ENCODE measurements at regions not wholly inside any gene's neighbourhood (a gene's known extent, or its start where the extent isn't known, plus 50 kb on each side); places are given as distances from the start of the nearest gene placed in this dataset.

GRCh38 chr10:118501171-118501570 lies 94.3 kb downstream of the PRLHR start:
- DNase-seq (ENCODE audit: low read depth in 2 of 2), result no peak

- DNase-seq (ENCODE audit: low read depth in 2 of 2), result no peak
These were observed 94.9 kb downstream of the PRLHR start for GRCh38 chr10:118500477-118501104.

- DNase-seq (ENCODE audit: low read depth in 2 of 2), result no peak
These were observed 96.3 kb downstream of the PRLHR start for GRCh38 chr10:118499186-118499585.

- no peak for DNase-seq (ENCODE audit: low read depth in 2 of 2)
These were observed 96.8 kb downstream of the PRLHR start for GRCh38 chr10:118498623-118499022.

GRCh38 chr10:118497227-118497626 lies 98.2 kb downstream of the PRLHR start:
- DNase-seq (ENCODE audit: low read depth in 2 of 2), result no peak

- DNase-seq (ENCODE audit: low read depth in 2 of 2), result no peak
These were observed 98.9 kb downstream of the PRLHR start for GRCh38 chr10:118496525-118496924.

- DNase-seq (ENCODE audit: low read depth in 2 of 2), result no peak
These were observed 99.9 kb downstream of the PRLHR start for GRCh38 chr10:118495499-118495898.

GRCh38 chr10:118491055-118491454 lies 104.4 kb downstream of the PRLHR start:
- DNase-seq (ENCODE audit: low read depth in 2 of 2), result no peak

GRCh38 chr10:118488710-118489497 lies 106.5 kb downstream of the PRLHR start:
- no peak for DNase-seq (ENCODE audit: low read depth in 2 of 2)

- no peak for DNase-seq (ENCODE audit: low read depth in 2 of 2)
These were observed 109.8 kb downstream of the PRLHR start for GRCh38 chr10:118485641-118486040.

GRCh38 chr10:118484152-118484871 lies 111.1 kb downstream of the PRLHR start:
- no peak for DNase-seq (ENCODE audit: low read depth in 2 of 2)

- DNase-seq (ENCODE audit: low read depth in 2 of 2), result no peak
These were observed 112.0 kb downstream of the PRLHR start for GRCh38 chr10:118483496-118483895.

GRCh38 chr10:118482393-118483331 lies 112.8 kb downstream of the PRLHR start:
- DNase-seq (ENCODE audit: low read depth in 2 of 2), result no peak

GRCh38 chr10:118481871-118482270 lies 113.6 kb downstream of the PRLHR start:
- no peak for DNase-seq (ENCODE audit: low read depth in 2 of 2)

GRCh38 chr10:118475214-118475613 lies 120.2 kb downstream of the PRLHR start:
- DNase-seq (ENCODE audit: low read depth in 2 of 2), result no peak

GRCh38 chr10:118474111-118474510 lies 121.3 kb downstream of the PRLHR start:
- no peak for DNase-seq (ENCODE audit: low read depth in 2 of 2)

- DNase-seq (ENCODE audit: low read depth in 2 of 2), result no peak
These were observed 122.0 kb downstream of the PRLHR start for GRCh38 chr10:118473305-118473960.

- no peak for DNase-seq (ENCODE audit: low read depth in 2 of 2)
These were observed 122.8 kb downstream of the PRLHR start for GRCh38 chr10:118472415-118473304.

- DNase-seq (ENCODE audit: low read depth in 2 of 2), result no peak
These were observed 123.6 kb downstream of the PRLHR start for GRCh38 chr10:118471863-118472262.

GRCh38 chr10:118470470-118470869 lies 125.0 kb downstream of the PRLHR start:
- DNase-seq (ENCODE audit: low read depth in 2 of 2), result no peak
